Tibial nerve (tissue), 4 donors: ENCODE measurements at regions not wholly inside any gene's neighbourhood (a gene's known extent, or its start where the extent isn't known, plus 50 kb on each side); places are given as distances from the start of the nearest gene placed in this dataset.
A peak's percentile ranks its signal among the peaks of the same experiment; 100 is the strongest.

Experiments used
- DNase-seq, 2 donors: peaks; one replicate each; pipeline ENCODE4 v3.0.0-alpha.2; 2019; ENCODE audit warnings: low spot score in 2 of 2
- H3K27ac ChIP-seq, 4 donors: fragments of 200-600 bp; sonication (generic) in 3 of 4; one replicate each; pipeline ENCODE4 v1.5.1; 2017 to 2019; ENCODE audit warnings: mild to moderate bottlenecking in 1 of 4
- H3K27me3 ChIP-seq, 2 donors: fragments of 200-600 bp; sonication (generic) in 1 of 2; one replicate each; pipeline versions ENCODE4 v1.5.1 to v1.6.0; 2017 to 2019
- H3K36me3 ChIP-seq, 3 donors: fragments of 200-600 bp; sonication (generic); one replicate each; pipeline ENCODE4 v1.5.1; 2018 to 2019
- H3K4me1 ChIP-seq, 4 donors: fragments of 200-600 bp; sonication (generic) in 3 of 4; one replicate each; pipeline ENCODE4 v1.5.1; 2017 to 2019
- H3K4me3 ChIP-seq, 4 donors: fragments of 200-600 bp; sonication (generic) in 3 of 4; one replicate each; pipeline ENCODE4 v1.5.1; 2017 to 2019; ENCODE audit warnings: mild to moderate bottlenecking in 1 of 4, moderate library complexity in 1 of 4
- H3K9me3 ChIP-seq, 4 donors: fragments of 200-600 bp; sonication (generic) in 3 of 4; one replicate each; pipeline ENCODE4 v1.5.1; 2017 to 2019
- EP300 ChIP-seq, 2 donors: sonication (generic); formaldehyde crosslinking; IDR thresholded peaks; one replicate each; pipeline ENCODE4 v1.6.1; 2017; ENCODE audit warnings: antibody characterized with exemption in 2 of 2, mild to moderate bottlenecking in 1 of 2
- POLR2A ChIP-seq, 2 donors: fragments of 450-650 bp; IDR thresholded peaks; one replicate each; pipeline ENCODE4 v1.6.1; 2017; ENCODE audit warnings: antibody characterized with exemption in 2 of 2, mild to moderate bottlenecking in 2 of 2, moderate library complexity in 2 of 2
- WGBS, 2 donors: methylation state at CpG; one replicate each; pipeline ENCODE4 v1.1.5; 2018; 5-methylcytosine and 5-hydroxymethylcytosine counted together
- TF ChIP-seq, protein P1 (sequence below), 5 experiments: fragments of 200-600 bp in 3 of 5; fragments of 450-650 bp in 2 of 5; sonication (generic) in 3 of 5; IDR thresholded peaks; one replicate each; pipeline ENCODE4 v1.5.1; 2016 to 2019; ENCODE audit warnings: antibody characterized with exemption in 5 of 5, mild to moderate bottlenecking in 3 of 5, moderate library complexity in 2 of 5

DNA sequence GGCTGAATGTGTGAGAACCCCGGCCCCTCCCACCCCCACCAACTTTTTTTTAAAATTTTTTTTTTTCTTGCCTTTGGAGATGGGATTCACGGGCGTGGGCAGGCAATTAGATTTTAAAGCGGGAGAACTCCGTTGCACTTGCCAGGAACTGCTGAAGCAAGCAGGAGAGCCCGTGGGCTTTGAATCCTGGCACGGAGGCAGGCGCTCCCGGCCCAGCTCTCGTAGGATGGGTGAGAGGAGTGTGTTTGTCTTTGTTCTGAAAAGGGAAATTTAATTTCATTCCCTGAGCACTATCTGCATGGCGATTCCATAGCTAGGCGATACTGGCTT lies 54.3 kb upstream of the BOD1 start:
- peaks cover 0 to 17% (median 0%) of the 10 kb centered on the region in 4 donors for H3K9me3 ChIP-seq
- 18 to 38% methylated on average over 11 to 12 of the region's 12 CpGs for WGBS, 2 donors
- peaks cover 0 to 5% of the 10 kb centered on the region in 2 donors for H3K27me3 ChIP-seq
- peaks cover 0 to 19% (median 4%) of the 10 kb centered on the region in 4 donors for H3K4me1 ChIP-seq
- no peaks in the 10 kb centered on the region for H3K36me3 ChIP-seq
- H3K4me3 ChIP-seq = peak overlapping the region in 1 of 4 donors; percentile 32
- DNase-seq = no peak
- peak overlapping the region; percentile 32 to 82 (median 62) for H3K27ac ChIP-seq
- TF ChIP-seq POLR2A (IDR thresholded peaks at IDR 0.05) = no peak
- no peak for TF ChIP-seq EP300 (IDR thresholded peaks at IDR 0.05)
- TF ChIP-seq, protein P1, sequence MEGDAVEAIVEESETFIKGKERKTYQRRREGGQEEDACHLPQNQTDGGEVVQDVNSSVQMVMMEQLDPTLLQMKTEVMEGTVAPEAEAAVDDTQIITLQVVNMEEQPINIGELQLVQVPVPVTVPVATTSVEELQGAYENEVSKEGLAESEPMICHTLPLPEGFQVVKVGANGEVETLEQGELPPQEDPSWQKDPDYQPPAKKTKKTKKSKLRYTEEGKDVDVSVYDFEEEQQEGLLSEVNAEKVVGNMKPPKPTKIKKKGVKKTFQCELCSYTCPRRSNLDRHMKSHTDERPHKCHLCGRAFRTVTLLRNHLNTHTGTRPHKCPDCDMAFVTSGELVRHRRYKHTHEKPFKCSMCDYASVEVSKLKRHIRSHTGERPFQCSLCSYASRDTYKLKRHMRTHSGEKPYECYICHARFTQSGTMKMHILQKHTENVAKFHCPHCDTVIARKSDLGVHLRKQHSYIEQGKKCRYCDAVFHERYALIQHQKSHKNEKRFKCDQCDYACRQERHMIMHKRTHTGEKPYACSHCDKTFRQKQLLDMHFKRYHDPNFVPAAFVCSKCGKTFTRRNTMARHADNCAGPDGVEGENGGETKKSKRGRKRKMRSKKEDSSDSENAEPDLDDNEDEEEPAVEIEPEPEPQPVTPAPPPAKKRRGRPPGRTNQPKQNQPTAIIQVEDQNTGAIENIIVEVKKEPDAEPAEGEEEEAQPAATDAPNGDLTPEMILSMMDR (IDR thresholded peaks at IDR 0.05) = no peak

DNA sequence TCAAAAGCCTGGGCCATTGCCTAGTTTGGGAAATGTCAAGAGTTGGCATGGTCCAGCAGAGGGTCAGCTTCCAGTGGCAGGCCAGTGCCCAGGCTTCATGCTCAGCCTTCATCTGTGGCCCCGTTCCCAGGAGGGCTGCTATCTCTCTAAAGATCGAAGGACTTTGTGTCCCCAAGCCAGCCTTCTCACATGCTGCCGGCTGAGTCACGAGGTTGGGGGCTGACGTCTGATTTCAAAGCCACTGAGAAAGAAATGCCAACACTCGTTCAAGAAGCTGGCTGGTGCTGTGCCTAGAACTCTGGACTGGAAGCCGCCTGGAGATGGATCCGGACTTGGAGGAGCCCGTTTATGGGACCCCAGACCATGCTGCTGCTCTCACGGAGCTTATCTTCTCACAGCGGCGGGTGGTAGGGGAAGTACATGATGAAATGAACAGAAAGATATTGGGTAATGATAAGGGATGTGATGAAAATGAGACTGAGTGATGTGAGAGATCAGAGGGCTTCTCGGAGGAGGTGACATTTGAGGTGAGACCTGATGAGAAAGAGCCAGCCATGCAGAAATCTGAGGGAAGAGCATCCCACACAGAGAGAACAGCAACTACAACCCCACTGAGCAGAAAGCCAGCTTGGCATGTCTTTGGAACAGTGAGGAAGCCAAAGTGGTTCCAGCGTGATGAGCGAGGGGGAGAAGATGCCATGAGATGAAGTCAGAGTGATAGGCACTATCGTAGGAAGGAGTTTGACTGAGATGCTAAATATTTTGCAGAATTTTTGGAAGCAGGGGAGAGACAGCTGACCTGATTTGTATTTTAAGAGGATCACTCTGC lies 54.9 kb upstream of the BOD1 start:
- H3K4me3 ChIP-seq = peak overlapping the region in 1 of 4 donors; percentile 32
- H3K9me3 ChIP-seq = peaks cover 0 to 22% (median 0%) of the 10 kb centered on the region in 4 donors
- WGBS, 2 donors = 65 to 68% methylated on average over 12 to 16 of the region's 16 CpGs
- DNase-seq = peak in 1 of 2 donors; percentile 18
- H3K27ac ChIP-seq = peak overlapping the region; percentile 13 to 82 (median 55)
- no peaks in the 10 kb centered on the region for H3K36me3 ChIP-seq
- peaks cover 0 to 5% of the 10 kb centered on the region in 2 donors for H3K27me3 ChIP-seq
- H3K4me1 ChIP-seq = peaks cover 0 to 19% (median 4%) of the 10 kb centered on the region in 4 donors
- TF ChIP-seq EP300 (IDR thresholded peaks at IDR 0.05) = peak in 1 of 2 donors; percentile 84
- TF ChIP-seq, protein P1 (IDR thresholded peaks at IDR 0.05) = no peak

DNA sequence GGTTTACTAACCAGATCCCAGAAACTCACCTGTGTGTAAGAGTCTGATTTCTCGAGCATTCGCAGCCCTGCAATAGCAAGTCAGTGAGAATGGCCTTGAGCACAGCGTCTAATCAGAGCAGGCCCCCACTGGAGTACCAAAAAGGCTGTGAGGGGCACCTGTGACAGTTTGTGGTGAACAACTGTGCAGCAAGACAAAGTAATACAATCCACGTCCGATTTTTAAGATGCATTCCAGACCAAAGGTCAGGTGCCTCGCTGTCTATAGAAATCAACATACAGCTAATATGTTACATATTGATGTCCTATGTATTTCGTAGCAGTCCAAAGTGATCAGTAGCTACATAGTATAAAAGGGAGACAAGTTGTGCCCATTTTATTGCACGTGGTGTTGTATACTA lies 55.7 kb upstream of the BOD1 start:
- no peak for DNase-seq
- Histone ChIP-seq H3K4me3 (no peak overlapping the region), H3K9me3 (peaks cover 0 to 23% (median 0%) of the 10 kb centered on the region in 4 donors), H3K27ac (peak overlapping the region in 3 of 4 donors; percentile 13 to 82 (median 78)), H3K36me3 (no peaks in the 10 kb centered on the region), H3K27me3 (peaks cover 0 to 5% of the 10 kb centered on the region in 2 donors), H3K4me1 (peaks cover 0 to 19% (median 4%) of the 10 kb centered on the region in 4 donors)
- WGBS, 2 donors = 88 to 95% methylated on average over 8 of the region's 8 CpGs
- TF ChIP-seq, protein P1 (IDR thresholded peaks at IDR 0.05) = no peak
- TF ChIP-seq EP300 (IDR thresholded peaks at IDR 0.05) (no peak), POLR2A (IDR thresholded peaks at IDR 0.05) (no peak)

DNA sequence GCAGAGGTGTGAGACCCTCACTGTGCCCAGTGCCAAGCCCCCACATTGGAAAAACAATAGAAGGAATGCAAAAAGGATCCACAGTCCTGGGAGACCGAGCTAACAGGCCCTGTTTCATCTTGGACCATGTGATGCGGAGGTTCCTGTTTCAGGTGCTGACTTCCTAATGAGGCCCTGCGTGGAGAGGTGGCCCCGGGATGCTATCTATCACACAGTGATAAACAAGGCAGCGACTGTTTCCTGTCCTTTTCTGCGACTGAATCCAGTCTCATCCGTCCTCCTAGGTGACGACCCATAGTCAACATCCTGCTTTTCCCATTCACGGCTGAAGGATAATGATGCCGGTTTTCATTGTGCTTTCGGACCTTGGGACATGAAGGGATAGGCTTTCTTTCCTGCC lies 56.4 kb upstream of the BOD1 start:
- H3K4me1 ChIP-seq = peaks cover 0 to 19% (median 4%) of the 10 kb centered on the region in 4 donors
- no peak for DNase-seq
- TF ChIP-seq POLR2A (IDR thresholded peaks at IDR 0.05) (no peak), EP300 (IDR thresholded peaks at IDR 0.05) (no peak)
- TF ChIP-seq, protein P1 (IDR thresholded peaks at IDR 0.05) = no peak
- H3K9me3 ChIP-seq = peaks cover 0 to 23% (median 0%) of the 10 kb centered on the region in 4 donors
- H3K27me3 ChIP-seq = peaks cover 0 to 5% of the 10 kb centered on the region in 2 donors
- no peak overlapping the region for H3K4me3 ChIP-seq
- peak overlapping the region in 1 of 4 donors; percentile 17 for H3K27ac ChIP-seq
- 73 to 77% methylated on average over 11 of the region's 11 CpGs for WGBS, 2 donors
- no peaks in the 10 kb centered on the region for H3K36me3 ChIP-seq
